ENCODE measurements at regions not wholly inside any gene's neighbourhood (a gene's known extent, or its start where the extent isn't known, plus 50 kb on each side); places are given as distances from the start of the nearest gene placed in this dataset.

GRCh38 chr9:82616545-82616944, 446.4 kb downstream of the RASEF start:
- no peak for DNase-seq

- no peak for DNase-seq
These were observed 441.5 kb downstream of the RASEF start for GRCh38 chr9:82621447-82621846.

GRCh38 chr9:82637368-82637767, 425.6 kb downstream of the RASEF start:
- no peak for DNase-seq

GRCh38 chr9:82645600-82645999, 417.3 kb downstream of the RASEF start:
- no peak for DNase-seq

- no peak for DNase-seq
These were observed 412.6 kb downstream of the RASEF start for GRCh38 chr9:82650368-82650767.

- DNase-seq: no peak
These were observed 411.5 kb downstream of the RASEF start for GRCh38 chr9:82651474-82651873.

- DNase-seq: no peak
These were observed 397.6 kb downstream of the RASEF start for GRCh38 chr9:82665324-82665723.

GRCh38 chr9:82668689-82669199, 394.2 kb downstream of the RASEF start:
- peak; percentile 10 to 26 for DNase-seq

GRCh38 chr9:82670000-82670399, 392.9 kb downstream of the RASEF start:
- DNase-seq: no peak

- no peak for DNase-seq
These were observed 392.2 kb downstream of the RASEF start for GRCh38 chr9:82670726-82671125.

- no peak for DNase-seq
These were observed 389.7 kb downstream of the RASEF start for GRCh38 chr9:82673201-82673600.

GRCh38 chr9:82673919-82674318, 389.0 kb downstream of the RASEF start:
- DNase-seq: no peak

GRCh38 chr9:82675102-82675501, 387.8 kb downstream of the RASEF start:
- DNase-seq: no peak

GRCh38 chr9:82675605-82676004, 387.3 kb downstream of the RASEF start:
- DNase-seq: no peak

GRCh38 chr9:82677086-82677485, 385.9 kb downstream of the RASEF start:
- no peak for DNase-seq

GRCh38 chr9:82679472-82679871, 383.5 kb downstream of the RASEF start:
- no peak for DNase-seq

- no peak for DNase-seq
These were observed 382.6 kb downstream of the RASEF start for GRCh38 chr9:82680179-82680935.

- DNase-seq: no peak
These were observed 381.1 kb downstream of the RASEF start for GRCh38 chr9:82681809-82682208.

GRCh38 chr9:82682431-82682830, 380.5 kb downstream of the RASEF start:
- DNase-seq: no peak

GRCh38 chr9:82695704-82696103, 367.2 kb downstream of the RASEF start:
- no peak for DNase-seq

GRCh38 chr9:82706786-82707185, 356.2 kb downstream of the RASEF start:
- DNase-seq: no peak

- DNase-seq: no peak
These were observed 346.1 kb downstream of the RASEF start for GRCh38 chr9:82716821-82717220.

- DNase-seq: no peak
These were observed 342.4 kb downstream of the RASEF start for GRCh38 chr9:82720515-82720914.

GRCh38 chr9:82721593-82721992, 341.3 kb downstream of the RASEF start:
- no peak for DNase-seq

Measured in right lung (tissue), 2 donors.